ENCODE measurements at regions not wholly inside any gene's neighbourhood (a gene's known extent, or its start where the extent isn't known, plus 50 kb on each side); places are given as distances from the start of the nearest gene placed in this dataset.

DNA sequence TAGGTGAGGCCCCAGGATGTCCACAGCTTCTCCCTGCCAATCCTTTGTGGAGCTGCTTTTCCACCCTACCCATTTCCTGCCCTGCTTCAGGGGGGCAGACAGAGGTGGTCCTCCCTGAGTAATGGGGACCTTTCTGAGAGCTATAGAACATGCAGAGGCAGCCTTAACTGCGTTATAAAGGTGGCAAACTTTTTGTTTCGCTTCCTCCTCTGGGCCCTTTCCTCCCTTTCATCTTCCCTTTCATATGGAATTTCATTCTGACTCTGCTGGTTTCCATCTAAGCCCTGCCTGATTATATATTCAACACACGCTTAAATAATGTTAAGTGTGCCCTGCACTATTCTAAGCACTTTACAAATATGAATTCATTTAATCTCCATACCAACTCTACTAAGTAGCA is 169.3 kb upstream of the E2F8 start (continued):
- TF ChIP-seq, protein P1, sequence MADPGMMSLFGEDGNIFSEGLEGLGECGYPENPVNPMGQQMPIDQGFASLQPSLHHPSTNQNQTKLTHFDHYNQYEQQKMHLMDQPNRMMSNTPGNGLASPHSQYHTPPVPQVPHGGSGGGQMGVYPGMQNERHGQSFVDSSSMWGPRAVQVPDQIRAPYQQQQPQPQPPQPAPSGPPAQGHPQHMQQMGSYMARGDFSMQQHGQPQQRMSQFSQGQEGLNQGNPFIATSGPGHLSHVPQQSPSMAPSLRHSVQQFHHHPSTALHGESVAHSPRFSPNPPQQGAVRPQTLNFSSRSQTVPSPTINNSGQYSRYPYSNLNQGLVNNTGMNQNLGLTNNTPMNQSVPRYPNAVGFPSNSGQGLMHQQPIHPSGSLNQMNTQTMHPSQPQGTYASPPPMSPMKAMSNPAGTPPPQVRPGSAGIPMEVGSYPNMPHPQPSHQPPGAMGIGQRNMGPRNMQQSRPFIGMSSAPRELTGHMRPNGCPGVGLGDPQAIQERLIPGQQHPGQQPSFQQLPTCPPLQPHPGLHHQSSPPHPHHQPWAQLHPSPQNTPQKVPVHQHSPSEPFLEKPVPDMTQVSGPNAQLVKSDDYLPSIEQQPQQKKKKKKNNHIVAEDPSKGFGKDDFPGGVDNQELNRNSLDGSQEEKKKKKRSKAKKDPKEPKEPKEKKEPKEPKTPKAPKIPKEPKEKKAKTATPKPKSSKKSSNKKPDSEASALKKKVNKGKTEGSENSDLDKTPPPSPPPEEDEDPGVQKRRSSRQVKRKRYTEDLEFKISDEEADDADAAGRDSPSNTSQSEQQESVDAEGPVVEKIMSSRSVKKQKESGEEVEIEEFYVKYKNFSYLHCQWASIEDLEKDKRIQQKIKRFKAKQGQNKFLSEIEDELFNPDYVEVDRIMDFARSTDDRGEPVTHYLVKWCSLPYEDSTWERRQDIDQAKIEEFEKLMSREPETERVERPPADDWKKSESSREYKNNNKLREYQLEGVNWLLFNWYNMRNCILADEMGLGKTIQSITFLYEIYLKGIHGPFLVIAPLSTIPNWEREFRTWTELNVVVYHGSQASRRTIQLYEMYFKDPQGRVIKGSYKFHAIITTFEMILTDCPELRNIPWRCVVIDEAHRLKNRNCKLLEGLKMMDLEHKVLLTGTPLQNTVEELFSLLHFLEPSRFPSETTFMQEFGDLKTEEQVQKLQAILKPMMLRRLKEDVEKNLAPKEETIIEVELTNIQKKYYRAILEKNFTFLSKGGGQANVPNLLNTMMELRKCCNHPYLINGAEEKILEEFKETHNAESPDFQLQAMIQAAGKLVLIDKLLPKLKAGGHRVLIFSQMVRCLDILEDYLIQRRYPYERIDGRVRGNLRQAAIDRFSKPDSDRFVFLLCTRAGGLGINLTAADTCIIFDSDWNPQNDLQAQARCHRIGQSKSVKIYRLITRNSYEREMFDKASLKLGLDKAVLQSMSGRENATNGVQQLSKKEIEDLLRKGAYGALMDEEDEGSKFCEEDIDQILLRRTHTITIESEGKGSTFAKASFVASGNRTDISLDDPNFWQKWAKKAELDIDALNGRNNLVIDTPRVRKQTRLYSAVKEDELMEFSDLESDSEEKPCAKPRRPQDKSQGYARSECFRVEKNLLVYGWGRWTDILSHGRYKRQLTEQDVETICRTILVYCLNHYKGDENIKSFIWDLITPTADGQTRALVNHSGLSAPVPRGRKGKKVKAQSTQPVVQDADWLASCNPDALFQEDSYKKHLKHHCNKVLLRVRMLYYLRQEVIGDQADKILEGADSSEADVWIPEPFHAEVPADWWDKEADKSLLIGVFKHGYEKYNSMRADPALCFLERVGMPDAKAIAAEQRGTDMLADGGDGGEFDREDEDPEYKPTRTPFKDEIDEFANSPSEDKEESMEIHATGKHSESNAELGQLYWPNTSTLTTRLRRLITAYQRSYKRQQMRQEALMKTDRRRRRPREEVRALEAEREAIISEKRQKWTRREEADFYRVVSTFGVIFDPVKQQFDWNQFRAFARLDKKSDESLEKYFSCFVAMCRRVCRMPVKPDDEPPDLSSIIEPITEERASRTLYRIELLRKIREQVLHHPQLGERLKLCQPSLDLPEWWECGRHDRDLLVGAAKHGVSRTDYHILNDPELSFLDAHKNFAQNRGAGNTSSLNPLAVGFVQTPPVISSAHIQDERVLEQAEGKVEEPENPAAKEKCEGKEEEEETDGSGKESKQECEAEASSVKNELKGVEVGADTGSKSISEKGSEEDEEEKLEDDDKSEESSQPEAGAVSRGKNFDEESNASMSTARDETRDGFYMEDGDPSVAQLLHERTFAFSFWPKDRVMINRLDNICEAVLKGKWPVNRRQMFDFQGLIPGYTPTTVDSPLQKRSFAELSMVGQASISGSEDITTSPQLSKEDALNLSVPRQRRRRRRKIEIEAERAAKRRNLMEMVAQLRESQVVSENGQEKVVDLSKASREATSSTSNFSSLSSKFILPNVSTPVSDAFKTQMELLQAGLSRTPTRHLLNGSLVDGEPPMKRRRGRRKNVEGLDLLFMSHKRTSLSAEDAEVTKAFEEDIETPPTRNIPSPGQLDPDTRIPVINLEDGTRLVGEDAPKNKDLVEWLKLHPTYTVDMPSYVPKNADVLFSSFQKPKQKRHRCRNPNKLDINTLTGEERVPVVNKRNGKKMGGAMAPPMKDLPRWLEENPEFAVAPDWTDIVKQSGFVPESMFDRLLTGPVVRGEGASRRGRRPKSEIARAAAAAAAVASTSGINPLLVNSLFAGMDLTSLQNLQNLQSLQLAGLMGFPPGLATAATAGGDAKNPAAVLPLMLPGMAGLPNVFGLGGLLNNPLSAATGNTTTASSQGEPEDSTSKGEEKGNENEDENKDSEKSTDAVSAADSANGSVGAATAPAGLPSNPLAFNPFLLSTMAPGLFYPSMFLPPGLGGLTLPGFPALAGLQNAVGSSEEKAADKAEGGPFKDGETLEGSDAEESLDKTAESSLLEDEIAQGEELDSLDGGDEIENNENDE (IDR thresholded peaks at IDR 0.05; ENCODE audit: insufficient replicate concordance, low read length), result no peak
- TF ChIP-seq KDM4A (IDR thresholded peaks at IDR 0.05; ENCODE audit: low read depth, low read length, severe bottlenecking), result no peak
- TF ChIP-seq RNF2 (IDR thresholded peaks at IDR 0.05; ENCODE audit: borderline replicate concordance, low read depth, low read length, missing control alignments, poor library complexity, severe bottlenecking), result no peak
- TF ChIP-seq, protein P2, sequence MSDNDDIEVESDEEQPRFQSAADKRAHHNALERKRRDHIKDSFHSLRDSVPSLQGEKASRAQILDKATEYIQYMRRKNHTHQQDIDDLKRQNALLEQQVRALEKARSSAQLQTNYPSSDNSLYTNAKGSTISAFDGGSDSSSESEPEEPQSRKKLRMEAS (IDR thresholded peaks at IDR 0.05), result no peak
- TF ChIP-seq EP300 (IDR thresholded peaks at IDR 0.05; ENCODE audit: borderline replicate concordance in 1 of 2, low read depth in 2 of 2, low read length in 2 of 2), result no peak
- no peak for TF ChIP-seq SP2 (IDR thresholded peaks at IDR 0.05; ENCODE audit: low read length)
- no peak for TF ChIP-seq GTF2F1 (IDR thresholded peaks at IDR 0.05; ENCODE audit: borderline replicate concordance, low read depth, low read length)
- TF ChIP-seq SAP30 (IDR thresholded peaks at IDR 0.05; ENCODE audit: insufficient read depth, insufficient replicate concordance, low read length), result no peak
- no peak for TF ChIP-seq SIN3A (conservative IDR thresholded peaks at IDR 0.05 in 1 of 2, IDR thresholded peaks at IDR 0.05 in 1 of 2; ENCODE audit: low read depth in 1 of 2, low read length in 2 of 2)
- no peak for TF ChIP-seq CTBP2 (IDR thresholded peaks at IDR 0.05; ENCODE audit: borderline replicate concordance, insufficient read depth, insufficient read length, low read length)
